ENCODE measurements at regions not wholly inside any gene's neighbourhood (a gene's known extent, or its start where the extent isn't known, plus 50 kb on each side); places are given as distances from the start of the nearest gene placed in this dataset.
"Not testable (repeated sequence)": the region's sequence is repeated elsewhere in the genome, so short reads cannot be mapped to it uniquely, and the experiment has no call there.

DNA sequence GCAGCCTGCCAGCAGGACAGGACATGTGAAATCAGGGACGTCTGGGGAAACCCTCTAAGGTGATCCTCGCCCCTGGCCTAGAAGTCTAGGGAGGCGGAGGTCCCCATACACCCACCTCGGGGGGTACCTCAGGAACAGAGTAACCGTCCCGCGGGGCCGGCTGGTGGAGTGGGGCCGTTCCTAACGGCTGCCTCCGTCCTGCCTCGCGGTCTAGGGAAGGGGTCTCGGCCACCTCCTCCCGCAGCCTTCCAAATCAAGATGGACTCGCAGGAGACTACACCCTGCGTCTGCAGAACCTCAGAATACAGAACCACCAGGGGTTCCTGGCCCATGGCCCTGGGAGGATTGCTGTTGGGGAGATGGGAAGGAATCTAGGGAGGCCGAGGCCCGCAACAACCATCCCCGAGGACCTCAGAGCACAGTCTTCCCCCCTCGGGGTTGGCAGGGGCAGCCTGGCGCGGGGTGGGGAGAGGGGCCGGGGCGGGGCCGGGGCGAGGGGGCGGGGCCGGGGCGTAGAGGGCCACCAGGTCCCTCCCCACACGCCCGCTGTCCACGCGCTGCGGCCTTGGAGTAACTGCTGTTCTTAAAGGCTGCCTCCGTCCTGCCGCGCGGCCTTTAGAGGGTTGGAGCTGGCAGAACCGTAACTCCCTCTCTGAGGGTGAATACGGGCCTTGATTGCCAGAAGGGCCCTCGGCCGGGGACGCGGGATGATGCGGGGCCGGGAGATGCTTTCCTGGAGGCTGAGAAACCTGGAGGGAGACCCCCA is 89.0 kb upstream of the MLN start:
- DNase-seq (ENCODE audit: low read depth): no peak
- TF ChIP-seq, protein P1, sequence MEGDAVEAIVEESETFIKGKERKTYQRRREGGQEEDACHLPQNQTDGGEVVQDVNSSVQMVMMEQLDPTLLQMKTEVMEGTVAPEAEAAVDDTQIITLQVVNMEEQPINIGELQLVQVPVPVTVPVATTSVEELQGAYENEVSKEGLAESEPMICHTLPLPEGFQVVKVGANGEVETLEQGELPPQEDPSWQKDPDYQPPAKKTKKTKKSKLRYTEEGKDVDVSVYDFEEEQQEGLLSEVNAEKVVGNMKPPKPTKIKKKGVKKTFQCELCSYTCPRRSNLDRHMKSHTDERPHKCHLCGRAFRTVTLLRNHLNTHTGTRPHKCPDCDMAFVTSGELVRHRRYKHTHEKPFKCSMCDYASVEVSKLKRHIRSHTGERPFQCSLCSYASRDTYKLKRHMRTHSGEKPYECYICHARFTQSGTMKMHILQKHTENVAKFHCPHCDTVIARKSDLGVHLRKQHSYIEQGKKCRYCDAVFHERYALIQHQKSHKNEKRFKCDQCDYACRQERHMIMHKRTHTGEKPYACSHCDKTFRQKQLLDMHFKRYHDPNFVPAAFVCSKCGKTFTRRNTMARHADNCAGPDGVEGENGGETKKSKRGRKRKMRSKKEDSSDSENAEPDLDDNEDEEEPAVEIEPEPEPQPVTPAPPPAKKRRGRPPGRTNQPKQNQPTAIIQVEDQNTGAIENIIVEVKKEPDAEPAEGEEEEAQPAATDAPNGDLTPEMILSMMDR (IDR thresholded peaks at IDR 0.05; ENCODE audit: insufficient read depth, low read depth, low read length): no peak

DNA sequence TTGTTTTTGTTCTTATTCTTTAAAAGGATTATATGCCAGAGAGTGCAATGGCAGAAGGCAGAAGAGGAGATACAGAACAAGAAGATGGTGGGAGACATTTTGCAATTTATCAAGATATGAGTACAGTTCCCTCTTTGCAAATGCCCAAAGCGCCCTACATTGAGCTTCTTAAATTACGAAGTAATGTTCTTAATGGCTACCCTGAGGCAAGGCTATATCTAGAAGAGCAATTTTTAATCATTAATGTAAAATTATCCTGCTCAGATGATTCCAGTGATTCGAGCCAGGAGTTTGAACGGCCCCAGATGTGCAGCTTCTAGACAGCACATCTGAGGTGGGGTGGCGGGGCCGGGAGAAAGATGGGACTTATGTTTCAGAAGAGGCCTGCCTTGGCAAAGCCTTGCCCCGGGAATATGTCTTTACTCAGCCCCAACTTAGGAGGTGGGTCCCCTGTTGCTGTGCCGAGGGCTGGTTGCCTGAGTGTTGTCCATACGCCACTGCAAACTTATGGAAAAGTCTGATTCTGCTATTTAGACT is 84.9 kb upstream of the MLN start:
- no peak for DNase-seq (ENCODE audit: low read depth)
- H3K4me3 ChIP-seq (ENCODE audit: low read depth, low read length): no peak overlapping the region
- TF ChIP-seq, protein P1 (IDR thresholded peaks at IDR 0.05; ENCODE audit: insufficient read depth, low read depth, low read length): no peak

More for the DNA sequence above, 89.0 kb upstream of the MLN start:
- H3K4me3 ChIP-seq (ENCODE audit: low read depth, low read length): no peak overlapping the region

DNA sequence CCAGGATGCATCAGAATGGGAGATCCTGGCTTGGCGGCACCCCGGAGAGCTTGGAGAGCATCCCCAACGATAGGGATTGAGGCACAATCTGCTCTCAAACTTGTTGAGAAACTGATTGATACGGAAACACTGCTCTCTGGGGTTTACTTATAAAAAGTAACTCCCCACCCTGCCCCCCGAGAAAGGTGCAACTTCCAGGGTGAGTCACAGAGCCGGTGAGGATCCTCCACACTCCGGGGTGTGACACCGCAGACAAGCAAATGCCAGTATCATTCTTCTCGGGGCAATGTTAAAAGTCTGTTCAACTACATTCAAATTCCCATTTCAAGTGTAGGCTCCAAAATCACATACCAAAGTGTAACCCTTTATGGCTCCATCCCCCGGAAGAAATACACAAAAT is 84.4 kb upstream of the MLN start:
- no peak for DNase-seq (ENCODE audit: low read depth)
- TF ChIP-seq, protein P1 (IDR thresholded peaks at IDR 0.05; ENCODE audit: insufficient read depth, low read depth, low read length): no peak
- H3K4me3 ChIP-seq (ENCODE audit: low read depth, low read length): no peak overlapping the region

DNA sequence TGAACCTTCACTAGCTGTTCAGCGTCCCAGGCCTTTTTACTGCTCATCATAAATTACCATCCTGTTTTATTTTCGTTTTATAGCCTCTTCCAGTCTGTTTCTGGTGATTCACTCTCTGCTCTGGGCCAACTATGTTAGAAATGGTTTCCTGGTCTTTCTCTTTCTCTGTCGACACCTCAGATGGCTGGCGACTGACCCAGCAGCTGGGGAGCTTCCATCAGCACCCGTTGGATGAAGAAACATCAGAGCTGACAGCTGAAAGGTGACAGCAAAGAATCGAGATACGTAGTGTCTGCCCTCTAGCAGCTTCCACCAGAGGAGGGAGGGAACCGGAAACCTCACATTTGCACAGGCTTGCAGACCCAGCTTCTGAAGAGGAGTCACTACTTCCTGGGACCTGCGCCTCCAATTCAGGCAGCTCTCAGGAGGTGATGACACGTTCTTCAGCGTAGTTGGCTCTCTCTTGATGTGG is 82.9 kb upstream of the MLN start:
- no peak overlapping the region for H3K4me3 ChIP-seq (ENCODE audit: low read depth, low read length)
- DNase-seq (ENCODE audit: low read depth): peak; percentile 94
- TF ChIP-seq, protein P1 (IDR thresholded peaks at IDR 0.05; ENCODE audit: insufficient read depth, low read depth, low read length): no peak

DNA sequence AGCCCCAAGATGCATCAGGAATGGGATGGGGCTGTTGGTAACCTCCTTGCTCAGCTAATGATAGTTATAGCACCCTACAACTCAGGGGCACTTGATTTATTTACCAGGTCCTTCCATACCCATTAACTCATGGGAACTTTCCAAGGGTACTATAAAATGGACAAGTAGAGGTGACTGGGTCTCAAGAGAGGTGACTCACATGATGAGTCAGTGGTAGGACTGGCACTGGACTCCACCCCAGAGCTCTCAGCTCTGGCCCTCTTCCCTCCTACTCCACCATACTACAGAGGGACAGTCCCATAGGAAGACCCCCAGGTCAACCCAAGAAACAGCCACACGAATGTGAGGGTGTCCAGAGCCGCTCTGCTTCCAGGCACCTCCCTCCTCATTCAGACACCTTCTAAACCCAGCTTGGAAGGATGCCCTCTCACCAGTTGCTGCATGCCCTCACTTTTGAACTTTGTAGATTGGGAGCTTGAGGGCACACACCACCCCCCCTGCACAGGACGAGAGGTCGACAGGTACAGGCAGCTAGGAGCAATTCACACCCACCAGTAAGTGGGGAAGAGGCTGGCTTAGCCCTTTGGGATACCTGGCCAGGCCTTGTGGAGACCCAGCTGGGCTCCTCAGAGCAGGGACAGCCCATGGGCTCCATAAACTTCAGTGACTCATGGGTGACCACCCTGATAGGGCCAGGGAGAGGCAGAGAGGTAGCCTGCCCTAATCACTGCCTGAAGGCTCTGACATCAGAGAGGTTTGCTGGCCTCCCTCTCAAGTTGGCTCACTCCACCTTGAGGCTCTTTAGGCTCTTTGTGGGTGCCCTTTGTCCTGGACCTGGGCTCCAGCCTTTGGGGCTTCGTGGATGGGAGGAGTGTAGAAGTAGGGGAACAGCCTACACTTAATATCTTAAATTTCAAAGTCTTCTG is 81.6 kb upstream of the MLN start:
- TF ChIP-seq, protein P1 (IDR thresholded peaks at IDR 0.05; ENCODE audit: insufficient read depth, low read depth, low read length): no peak
- H3K4me3 ChIP-seq (ENCODE audit: low read depth, low read length): no peak overlapping the region
- peak; percentile 61 for DNase-seq (ENCODE audit: low read depth)

DNA sequence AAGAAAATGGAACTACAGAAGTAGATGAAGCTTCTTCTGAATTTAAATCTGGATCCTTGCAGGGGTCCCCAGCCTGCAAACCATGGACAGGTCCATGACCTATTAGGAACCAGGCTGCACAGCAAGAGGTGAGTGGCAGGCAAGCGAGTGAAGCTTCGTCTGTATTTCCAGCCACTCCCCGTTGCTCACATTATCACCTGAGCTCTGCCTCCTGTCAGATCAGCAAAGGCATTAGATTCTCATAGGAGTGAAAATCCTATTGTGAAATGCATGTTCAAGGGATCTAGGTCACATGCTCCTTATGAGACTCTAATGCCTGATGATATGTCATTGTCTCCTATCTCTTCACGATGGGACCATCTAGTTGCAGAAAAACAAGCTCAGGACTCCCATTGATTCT is 79.8 kb upstream of the MLN start:
- H3K4me3 ChIP-seq (ENCODE audit: low read depth, low read length); DNase-seq (ENCODE audit: low read depth): not testable (repeated sequence)

DNA sequence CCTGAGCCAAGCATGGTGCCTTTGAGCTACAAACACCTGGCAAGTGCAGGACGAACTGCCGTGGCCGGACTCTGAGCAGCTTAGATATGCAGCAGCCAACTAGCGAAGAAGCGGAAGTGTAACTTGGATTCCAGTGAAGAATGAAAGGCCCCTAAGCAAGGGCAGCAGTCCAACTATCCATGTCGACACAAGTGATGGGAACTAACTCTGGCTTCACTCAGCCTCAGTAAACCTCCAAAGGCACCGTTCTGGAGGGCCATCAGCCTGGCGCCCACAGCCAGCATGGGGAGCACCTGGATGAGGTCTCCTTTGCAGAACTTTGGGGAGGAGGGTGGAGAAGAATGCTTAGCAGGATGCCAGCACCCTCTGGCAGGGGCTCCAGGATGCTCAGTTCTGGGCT is 78.4 kb upstream of the MLN start:
- no peak overlapping the region for H3K4me3 ChIP-seq (ENCODE audit: low read depth, low read length)
- peak; percentile 21 for DNase-seq (ENCODE audit: low read depth)
- TF ChIP-seq, protein P1 (IDR thresholded peaks at IDR 0.05; ENCODE audit: insufficient read depth, low read depth, low read length): no peak

Data from fibroblast of villous mesenchyme (primary cell).